Panc1 (cell line): ENCODE measurements at regions not wholly inside any gene's neighbourhood (a gene's known extent, or its start where the extent isn't known, plus 50 kb on each side); places are given as distances from the start of the nearest gene placed in this dataset.

Experiments used
- ATAC-seq: fragments of 200-7000 bp; cut with Tn5 transposase; 2 replicates; pipeline ENCODE4 v1.9.1; 2020; ENCODE audit warnings: mild to moderate bottlenecking, moderate library complexity
- BruUV-seq: library from RNA; stranded (reverse); fragments of 400-500 nt; replicated peaks from 2 replicates; lab custom pipeline; 2021; lab: Mats Ljungman, UMichigan
- CTCF ChIA-PET: fragments of 300-600 bp; sonication (Branson Sonifier 250); formaldehyde crosslinking; loops from one replicate; lab custom pipeline; 2022; ENCODE audit warnings: antibody characterized with exemption; lab: Charles Lee
- POLR2A ChIA-PET: fragments of 300-600 bp; sonication (Branson Sonifier 250); formaldehyde crosslinking; loops from one replicate; lab custom pipeline; 2022; ENCODE audit warnings: antibody characterized with exemption; lab: Charles Lee
- DNase-seq: peaks from one replicate; pipeline ENCODE4 v3.0.0-alpha.2; 2010; ENCODE audit warnings: low read depth, low spot score
- H3K27ac ChIP-seq: 2 replicates; pipeline ENCODE4 v1.5.1; 2011; ENCODE audit warnings: mild to moderate bottlenecking, low read length, inconsistent platforms
- H3K27me3 ChIP-seq: fragments of 200-500 bp; sonication (Bioruptor generic); 2 replicates; pipeline ENCODE4 v1.6.0; 2014; ENCODE audit warnings: low read length, inconsistent platforms; ENCODE audit not compliant: control insufficient read depth, insufficient read depth
- H3K36me3 ChIP-seq: fragments of 200-500 bp; sonication (Bioruptor generic); 2 replicates; pipeline ENCODE4 v1.5.1; 2014; ENCODE audit warnings: inconsistent platforms, mild to moderate bottlenecking, low read length, moderate library complexity; ENCODE audit not compliant: control insufficient read depth, insufficient read depth
- H3K4me1 ChIP-seq: 2 replicates; pipeline ENCODE4 v1.5.1; 2011; ENCODE audit warnings: inconsistent platforms, mild to moderate bottlenecking, low read length, moderate library complexity; ENCODE audit not compliant: control insufficient read depth, insufficient read depth
- H3K4me3 ChIP-seq, 2 experiments: 2 replicates each; pipeline ENCODE4 v1.5.1; 2011 to 2012; ENCODE audit warnings: low read depth in 2 of 2, low read length in 2 of 2, mild to moderate bottlenecking in 2 of 2, inconsistent platforms in 1 of 2, moderate library complexity in 1 of 2
- H3K9me3 ChIP-seq: fragments of 200-500 bp; sonication (Bioruptor generic); 2 replicates; pipeline ENCODE4 v1.5.1; 2014; ENCODE audit warnings: low read depth, mild to moderate bottlenecking, inconsistent platforms, low read length, moderate library complexity; ENCODE audit not compliant: control insufficient read depth, insufficient read depth
- CTCF ChIP-seq: fragments of 450-650 bp; IDR thresholded peaks from 2 replicates; pipeline ENCODE4 v1.5.1; 2017; ENCODE audit warnings: mild to moderate bottlenecking
- POLR2AphosphoS5 ChIP-seq: IDR thresholded peaks from 2 replicates; pipeline ENCODE4 v1.6.1; 2012; ENCODE audit warnings: mild to moderate bottlenecking, low read depth, low read length, moderate library complexity
- REST ChIP-seq, 2 experiments: IDR thresholded peaks; 2 replicates each; pipeline ENCODE4 v1.6.1; 2011 to 2012; ENCODE audit warnings: low read depth in 2 of 2, control low read depth in 1 of 2, low read length in 1 of 2, mild to moderate bottlenecking in 1 of 2, moderate library complexity in 1 of 2; ENCODE audit not compliant: insufficient read depth in 1 of 2
- SIN3A ChIP-seq: IDR thresholded peaks from 2 replicates; pipeline ENCODE4 v1.6.1; 2012; ENCODE audit warnings: low read depth, mild to moderate bottlenecking, low read length, moderate library complexity, borderline replicate concordance; ENCODE audit not compliant: insufficient read depth
- TCF7L2 ChIP-seq: IDR thresholded peaks from 2 replicates; pipeline ENCODE4 v1.6.1; 2011; ENCODE audit warnings: mild to moderate bottlenecking, low read depth, low read length, inconsistent platforms
- in situ Hi-C: cut with HindIII; loops from 2 replicates; pipeline ENCODE4 v1.10.0; 2016; ENCODE audit warnings: low sequenced_read_pairs, low pct_unique_long_range_greater_than_20kb
- intact Hi-C: fragments of 100-400 bp; cut with micrococcal nuclease; formaldehyde crosslinking; loops from one replicate; pipeline ENCODE4 v1.10.0; 2022; ENCODE audit not compliant: unreplicated experiment

DNA sequence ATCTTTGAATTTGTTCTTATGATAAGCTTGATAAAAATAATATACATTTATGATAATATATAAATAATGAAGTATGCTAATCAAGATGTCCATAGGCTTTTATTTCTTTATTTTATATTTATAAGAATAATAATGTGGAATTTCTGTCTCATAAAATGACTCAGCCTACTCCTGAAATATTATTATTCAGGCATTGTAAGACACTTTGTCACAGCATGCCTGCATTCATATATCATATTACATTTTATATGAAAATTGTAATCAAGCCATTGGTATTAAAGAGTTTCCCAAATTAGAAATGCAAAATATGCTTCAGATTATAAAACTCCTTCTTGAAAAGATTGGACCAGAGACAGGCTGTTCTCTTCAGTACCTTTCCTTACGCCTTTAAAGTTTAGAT, 1303.7 kb upstream of the CADM2 start:
- ChIA-PET POLR2A (no interaction called here), CTCF (no interaction called here)
- H3K36me3 ChIP-seq, result no peaks in the 10 kb centered on the region
- no peak for TF ChIP-seq SIN3A
- TF ChIP-seq REST (IDR thresholded peaks at IDR 0.05; ENCODE audit: insufficient read depth in 1 of 2, low read depth in 2 of 2, low read length in 1 of 2), result no peak
- no peak for TF ChIP-seq TCF7L2
- no peak for TF ChIP-seq POLR2AphosphoS5
- no peak for TF ChIP-seq CTCF
- H3K27ac ChIP-seq, result no peak overlapping the region
- no peaks in the 10 kb centered on the region for H3K9me3 ChIP-seq
- DNase-seq, result no peak
- H3K27me3 ChIP-seq, result no peaks in the 10 kb centered on the region
- intact Hi-C loops (no loop called here), in situ Hi-C loops (no loop called here)
- BruUV-seq, result no TSS peak
- no peaks in the 10 kb centered on the region for H3K4me1 ChIP-seq
- H3K4me3 ChIP-seq, result no peak overlapping the region
- ATAC-seq, result no peak

GRCh38 chr3:83662381-83662960, 1296.3 kb upstream of the CADM2 start:
- Histone ChIP-seq H3K9me3 (no peaks in the 10 kb centered on the region), H3K4me3 (no peak overlapping the region), H3K4me1 (no peaks in the 10 kb centered on the region), H3K27me3 (no peaks in the 10 kb centered on the region), H3K27ac (no peak overlapping the region), H3K36me3 (no peaks in the 10 kb centered on the region)
- ATAC-seq (no peak), DNase-seq (no peak)
- CTCF ChIA-PET, result no interaction called here
- POLR2A ChIA-PET, result no interaction called here
- in situ Hi-C loops, result no loop called here
- no TSS peak for BruUV-seq
- intact Hi-C loops, result no loop called here
- TF ChIP-seq REST (IDR thresholded peaks at IDR 0.05; ENCODE audit: insufficient read depth in 1 of 2, low read depth in 2 of 2, low read length in 1 of 2) (no peak), TCF7L2 (no peak), SIN3A (no peak), CTCF (no peak), POLR2AphosphoS5 (no peak)
